ENCODE measurements at regions not wholly inside any gene's neighbourhood (a gene's known extent, or its start where the extent isn't known, plus 50 kb on each side); places are given as distances from the start of the nearest gene placed in this dataset.

DNA sequence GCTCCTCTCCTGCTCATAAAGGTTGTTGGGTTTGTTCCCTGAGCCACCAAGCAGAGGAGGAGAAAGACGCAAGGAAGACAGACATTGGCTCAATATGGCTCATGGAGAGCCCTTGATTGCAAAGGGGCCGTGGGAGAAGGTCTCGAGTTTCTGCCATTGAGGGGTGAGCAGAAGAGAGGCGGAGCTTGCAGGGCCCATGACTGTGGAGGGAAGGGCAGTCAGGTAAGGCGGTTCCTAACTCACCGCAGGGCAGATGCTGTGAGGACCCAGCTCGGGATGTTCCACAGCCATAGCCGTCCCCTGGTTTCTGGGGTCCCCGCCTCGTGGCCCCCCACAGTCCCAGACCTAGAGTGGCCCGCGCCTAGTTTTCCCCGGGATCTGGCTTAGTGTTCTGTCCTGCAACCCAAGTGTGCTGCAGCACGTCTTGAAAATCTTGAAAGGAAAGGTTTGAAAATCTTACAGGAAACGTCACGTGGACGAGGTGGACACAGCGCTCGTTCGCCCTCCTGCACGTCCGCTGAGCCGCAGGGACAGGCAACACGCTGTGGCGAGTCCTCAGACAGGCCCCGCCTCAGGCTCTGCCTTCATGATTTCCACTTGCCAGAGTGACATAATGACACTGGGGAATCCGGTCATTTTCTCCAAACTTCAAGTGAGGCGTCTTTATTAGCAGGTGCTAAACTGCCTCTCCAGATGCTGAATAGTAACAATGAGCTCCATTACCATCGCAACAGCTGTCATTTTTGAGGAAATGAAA is 105.5 kb upstream of the HDAC4 start:
- no peak for DNase-seq (ENCODE audit: low read depth in 2 of 2)

DNA sequence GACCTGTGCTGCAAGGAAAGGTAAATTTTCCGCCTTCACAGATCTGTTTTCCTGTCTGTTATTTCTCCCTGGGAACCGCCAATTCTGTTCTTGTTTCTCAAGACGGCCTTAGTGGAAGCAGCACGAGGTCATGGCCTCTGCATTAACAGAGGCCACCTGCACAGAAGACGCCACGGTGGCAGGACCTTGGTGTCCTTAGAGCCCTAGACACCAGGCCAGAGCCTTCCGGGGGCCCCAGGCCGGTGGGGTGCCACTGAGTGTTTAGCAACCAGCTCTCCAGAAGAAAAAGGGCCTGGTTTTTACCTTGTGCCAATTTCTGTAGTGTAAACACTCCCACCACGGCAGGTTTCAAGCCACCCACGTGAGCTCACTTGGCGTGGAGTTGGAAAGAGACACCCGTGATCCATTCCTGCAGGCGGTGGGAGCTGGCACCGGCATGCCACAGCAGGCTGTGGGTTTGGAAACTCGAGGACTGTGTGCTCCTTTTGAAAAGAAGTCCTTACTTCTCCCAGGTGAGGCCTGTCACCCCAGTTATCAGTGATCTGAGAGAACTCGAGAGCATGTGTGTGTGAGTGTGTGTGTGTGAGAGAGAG is 103.9 kb upstream of the HDAC4 start:
- DNase-seq (ENCODE audit: low read depth in 2 of 2) = no peak

DNA sequence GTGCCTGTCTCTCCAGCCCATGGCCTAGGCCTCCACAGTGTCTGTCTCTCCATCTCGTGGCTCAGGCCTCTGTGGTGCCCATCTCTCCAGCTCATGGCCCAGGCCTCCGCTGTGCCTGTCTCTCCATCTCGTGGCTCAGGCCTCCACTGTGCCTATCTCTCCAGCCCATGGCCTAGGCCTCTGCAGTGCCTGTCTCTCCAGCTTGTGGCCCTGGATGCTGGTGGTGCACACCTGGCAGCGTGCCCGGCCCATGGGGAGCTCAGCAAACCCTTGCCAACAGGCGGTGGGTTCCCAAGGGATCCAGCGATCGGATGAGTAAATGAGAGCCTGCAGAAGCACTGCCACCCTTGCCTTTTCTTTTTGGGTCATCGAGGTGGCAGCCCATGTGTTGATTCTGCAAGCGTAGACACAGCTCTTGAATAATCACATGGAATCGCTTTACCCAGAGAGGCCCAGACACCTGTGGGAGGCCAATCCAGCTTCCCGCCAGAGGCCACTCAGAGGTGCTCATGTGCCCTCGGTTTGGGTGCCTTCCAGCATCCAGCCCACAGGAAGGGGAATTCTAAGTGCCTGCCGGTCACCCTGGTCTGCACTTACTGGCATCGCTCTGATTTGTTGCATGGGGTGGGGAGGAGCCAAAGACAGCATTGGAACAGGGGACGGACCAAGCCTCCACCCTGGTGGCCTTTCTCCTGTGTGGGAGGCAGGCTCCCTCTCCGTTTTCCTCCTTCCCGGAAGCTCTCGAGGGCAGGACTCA is 101.8 kb upstream of the HDAC4 start:
- DNase-seq (ENCODE audit: low read depth in 2 of 2) = no peak

DNA sequence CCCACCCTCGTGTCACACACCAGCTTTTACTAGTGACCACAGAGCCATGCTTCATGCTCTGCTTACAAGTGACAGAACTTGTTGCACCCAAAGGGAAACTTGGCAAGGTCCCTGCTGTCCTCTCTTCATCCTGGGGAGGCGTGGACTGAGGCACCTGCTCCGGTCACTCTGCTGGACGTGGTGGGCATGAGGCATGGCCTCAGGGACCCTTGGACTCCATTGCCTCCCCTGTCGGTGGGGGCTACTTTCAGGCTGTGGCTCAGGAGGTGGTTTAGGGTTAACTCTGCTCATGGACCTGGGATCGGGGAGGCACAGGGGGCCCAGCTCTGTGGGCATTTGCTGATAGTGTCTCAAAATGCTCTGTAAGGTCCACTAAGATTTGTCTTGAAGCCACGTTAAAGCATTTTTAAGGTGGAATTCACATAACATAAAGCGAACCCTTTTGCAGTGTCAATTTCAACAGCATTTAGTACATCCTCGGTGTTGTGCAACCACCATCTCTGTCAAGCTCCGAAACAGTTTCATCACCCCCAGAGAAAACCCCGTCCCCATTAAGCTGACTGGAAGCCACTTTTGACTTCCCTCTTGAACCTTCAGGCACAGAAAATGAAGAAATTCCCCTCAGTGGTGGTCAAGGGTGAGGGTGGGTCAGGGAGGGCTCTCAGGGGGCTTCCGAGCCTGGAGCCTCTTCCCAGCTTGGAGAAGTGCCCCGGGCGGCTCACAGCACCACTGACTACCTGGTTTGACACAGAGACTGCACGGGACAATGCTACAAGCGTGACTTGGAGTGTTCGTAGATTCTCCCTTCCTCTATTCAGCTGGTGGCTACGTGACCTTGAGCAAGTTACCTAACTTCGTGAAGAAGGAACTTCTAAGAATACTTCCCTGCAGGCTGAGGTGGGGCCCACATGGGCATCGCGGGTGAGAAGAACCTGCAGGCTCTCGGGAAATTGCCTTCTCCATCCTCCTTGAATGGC is 100.0 kb upstream of the HDAC4 start:
- no peak for DNase-seq (ENCODE audit: low read depth in 2 of 2)

DNA sequence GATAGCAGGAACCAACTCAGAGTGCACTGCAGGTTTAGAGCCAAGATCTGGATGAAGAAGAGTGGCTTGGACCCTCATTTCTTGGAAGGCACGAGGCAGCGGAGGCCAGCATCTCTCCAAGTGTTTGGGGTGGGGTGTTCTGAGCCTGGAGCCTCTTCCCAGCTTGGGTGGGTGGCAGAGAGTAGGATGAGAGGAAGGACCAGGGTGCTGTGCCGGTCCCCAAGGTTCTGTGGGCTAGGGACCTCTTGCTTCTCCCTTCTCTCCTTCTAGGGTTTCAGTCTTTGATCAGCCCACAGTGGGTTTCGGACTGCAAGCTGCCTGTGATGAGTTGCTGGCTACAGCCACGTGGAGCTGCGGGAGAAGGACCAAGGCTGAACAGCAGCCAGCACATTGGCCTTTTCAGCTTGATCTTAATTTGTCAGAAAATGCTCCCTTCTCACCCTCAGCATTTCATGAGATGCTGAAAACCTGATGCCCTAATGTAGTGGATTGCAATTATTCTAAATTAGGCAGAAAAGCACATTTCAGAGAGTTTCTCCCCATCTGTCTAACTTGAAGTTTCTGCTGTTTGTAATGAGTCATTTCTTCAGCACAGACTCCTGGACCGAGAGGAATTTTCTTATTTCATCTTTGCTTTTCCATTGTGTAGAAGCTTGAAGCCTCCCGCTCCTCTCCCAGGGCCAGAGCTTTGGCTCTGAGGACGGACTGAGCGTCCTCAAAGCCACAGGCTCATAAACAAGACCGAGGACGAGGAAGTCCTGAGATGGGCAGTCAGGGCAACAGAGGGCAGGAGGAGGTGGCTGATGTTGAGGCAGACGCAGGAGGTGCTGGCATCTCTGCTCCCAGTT is 99.1 kb upstream of the HDAC4 start:
- no peak for DNase-seq (ENCODE audit: low read depth in 2 of 2)

DNA sequence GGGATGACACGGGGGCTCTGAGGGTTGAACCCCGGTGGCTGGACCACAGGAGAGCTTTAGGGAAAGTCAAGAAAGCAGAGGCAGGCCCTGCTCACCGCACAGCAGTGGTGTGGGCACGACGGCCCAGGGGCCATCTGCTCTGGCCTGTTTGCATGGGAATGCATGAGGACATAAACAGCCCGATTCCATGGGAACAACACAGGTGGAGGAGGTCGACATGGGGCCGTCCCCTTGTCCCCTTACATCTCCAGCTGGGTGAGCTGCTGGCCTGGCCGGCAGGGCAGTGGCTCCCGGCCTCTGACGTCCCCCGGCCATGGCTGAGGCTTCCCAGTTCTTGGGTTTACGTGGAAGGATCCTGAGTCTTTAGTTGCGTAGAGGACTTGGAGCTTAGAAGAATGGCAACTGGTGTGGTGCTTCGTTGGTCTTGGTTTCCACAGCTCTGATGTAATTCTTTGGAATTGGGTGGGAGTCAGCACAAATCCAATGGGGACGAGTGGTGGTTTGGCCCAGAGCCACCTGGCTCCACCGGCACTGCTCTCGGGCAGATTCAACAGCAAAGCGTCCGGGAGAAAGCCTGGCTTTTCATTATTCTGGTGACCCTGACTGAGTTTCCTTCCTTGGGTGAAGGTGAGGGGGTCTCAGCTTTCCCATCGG is 98.3 kb upstream of the HDAC4 start:
- DNase-seq (ENCODE audit: low read depth in 2 of 2) = peak in 1 of 2 donors; percentile 13

DNA sequence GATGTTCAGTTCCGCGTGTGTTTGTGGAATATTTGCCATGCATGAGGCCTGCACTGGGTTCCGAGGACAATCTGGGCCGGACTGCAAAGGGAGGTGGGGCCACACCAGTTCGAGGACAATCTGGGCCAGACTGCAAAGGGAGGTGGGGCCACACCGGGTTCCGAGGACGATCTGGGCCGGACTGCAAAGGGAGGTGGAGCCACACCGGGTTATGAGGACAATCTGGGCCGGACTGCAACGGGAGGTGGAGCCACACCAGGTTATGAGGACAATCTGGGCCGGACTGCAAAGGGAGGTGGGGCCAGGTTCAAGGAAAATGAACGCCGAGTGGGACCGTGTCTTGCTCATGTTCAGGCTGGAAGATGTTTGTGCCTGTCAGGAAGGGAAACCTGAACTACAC is 97.8 kb upstream of the HDAC4 start:
- no peak for DNase-seq (ENCODE audit: low read depth in 2 of 2)

DNA sequence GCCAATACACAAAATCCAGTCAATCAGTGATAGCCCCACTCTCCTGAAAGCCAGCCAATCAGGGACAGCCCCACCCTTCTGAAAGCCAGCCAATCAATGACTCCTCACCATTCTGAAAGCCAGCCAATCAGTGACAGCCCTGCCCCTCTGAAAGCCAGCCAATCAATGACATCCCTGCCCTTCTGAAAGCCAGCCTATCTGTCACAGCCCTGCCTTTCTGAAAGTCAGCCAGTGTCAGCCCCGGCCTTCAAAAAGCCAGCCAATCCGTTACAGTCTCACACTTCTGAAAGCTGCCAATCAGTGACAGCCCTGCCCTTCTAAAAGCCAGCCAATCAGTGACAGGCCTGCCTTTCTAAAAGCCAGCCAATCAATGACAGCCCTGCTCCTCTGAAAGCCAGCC is 95.9 kb upstream of the HDAC4 start:
- DNase-seq (ENCODE audit: low read depth in 2 of 2) = no peak

DNA sequence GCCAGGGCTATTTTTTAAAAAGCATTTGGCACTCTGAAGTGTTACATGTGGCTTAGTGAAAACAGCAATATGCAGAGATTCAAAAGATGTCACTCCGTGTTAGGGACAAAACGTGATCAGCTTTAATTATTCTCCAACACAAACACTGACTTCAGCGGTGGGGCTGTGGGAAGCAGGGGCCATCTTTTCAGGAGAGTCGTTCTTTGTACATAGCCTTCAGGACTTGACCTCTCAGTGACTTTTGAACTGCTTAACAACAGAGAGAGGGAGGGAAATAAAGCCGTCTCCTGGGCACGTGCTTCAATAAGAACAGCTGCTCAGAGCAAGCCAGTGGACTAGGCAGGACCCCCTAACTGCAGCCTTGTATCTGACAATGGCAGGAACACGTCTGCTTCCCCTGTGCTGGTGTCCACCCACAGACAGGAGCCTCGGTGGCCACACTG is 95.0 kb upstream of the HDAC4 start:
- DNase-seq (ENCODE audit: low read depth in 2 of 2) = no peak

DNA sequence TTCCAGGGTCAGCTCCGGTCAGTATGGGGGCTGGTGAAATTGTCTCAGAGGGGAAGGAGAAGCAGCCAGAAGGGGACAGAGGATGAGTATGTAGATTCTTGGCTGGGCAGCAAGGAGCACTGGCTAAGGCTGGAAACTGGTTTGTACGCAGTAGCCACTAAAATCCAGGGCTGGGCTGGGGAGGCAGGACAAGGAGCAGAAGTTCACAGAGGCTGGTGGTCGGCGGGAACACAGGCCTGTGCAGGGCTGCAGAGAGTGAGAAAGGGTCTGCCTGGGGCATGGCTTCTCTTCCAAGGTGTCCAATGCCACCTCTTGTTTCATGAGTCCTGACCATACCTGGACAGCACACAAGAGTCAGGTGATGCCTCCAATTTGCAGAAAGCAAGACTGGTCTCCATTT is 94.4 kb upstream of the HDAC4 start:
- DNase-seq (ENCODE audit: low read depth in 2 of 2) = no peak

DNA sequence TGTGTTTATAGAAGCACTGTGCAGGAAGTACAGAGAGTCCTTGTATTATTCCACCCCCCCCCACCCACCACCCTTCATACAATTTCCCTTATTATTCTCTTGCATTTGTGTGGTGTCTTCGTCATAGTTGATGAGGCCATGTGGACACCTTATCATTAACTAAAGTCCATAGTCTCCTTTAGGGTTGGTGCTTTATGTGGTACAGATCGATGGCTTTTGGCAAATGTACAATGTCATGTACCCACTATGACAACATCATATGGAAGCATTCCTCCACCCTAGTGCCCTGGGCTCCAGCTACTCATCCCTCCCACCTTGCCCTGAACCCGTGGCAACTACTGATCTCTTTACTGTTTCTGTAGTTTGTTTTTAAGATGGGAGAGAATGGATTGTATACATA is 93.8 kb upstream of the HDAC4 start:
- no peak for DNase-seq (ENCODE audit: low read depth in 2 of 2)

DNA sequence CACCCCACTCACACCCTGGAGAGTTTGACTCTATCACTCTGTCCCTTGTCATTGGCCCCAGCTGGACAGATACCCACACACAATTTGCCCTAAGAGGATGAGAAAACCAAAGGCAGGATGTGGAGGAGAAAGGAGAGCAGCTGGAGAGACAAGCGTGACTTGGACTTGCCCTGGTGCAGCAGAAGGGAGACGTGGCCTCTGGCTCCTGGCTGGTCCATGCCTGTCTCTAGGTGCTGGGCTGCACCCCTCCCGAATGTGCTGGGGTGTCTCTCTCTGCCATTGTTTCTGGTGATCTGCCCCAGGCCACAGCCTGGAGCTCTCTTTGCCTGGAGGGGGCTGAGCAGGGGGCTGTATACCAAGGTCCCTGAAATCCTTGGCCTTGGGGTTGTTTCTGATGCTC is 88.7 kb upstream of the HDAC4 start:
- no peak for DNase-seq (ENCODE audit: low read depth in 2 of 2)

DNA sequence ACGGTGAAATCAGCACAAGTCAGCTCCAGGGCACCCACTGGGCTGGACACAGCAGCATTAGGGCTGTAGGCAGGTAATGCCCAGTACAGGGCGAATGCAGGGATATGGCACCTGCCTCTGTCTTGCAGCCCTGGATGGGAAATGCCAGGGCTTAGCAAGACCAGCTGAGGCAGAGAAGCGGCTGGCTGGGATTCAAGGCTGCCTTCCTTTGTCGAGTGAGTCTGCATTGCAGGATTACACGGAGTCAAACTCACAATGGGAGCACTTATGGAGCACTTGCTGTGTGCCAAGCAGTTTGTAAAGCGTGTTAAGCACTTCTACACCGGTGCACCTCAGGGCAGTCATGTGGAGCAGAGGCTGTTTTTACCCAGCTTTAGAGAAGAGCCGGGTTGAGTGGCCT is 87.3 kb upstream of the HDAC4 start:
- DNase-seq (ENCODE audit: low read depth in 2 of 2) = no peak

DNA sequence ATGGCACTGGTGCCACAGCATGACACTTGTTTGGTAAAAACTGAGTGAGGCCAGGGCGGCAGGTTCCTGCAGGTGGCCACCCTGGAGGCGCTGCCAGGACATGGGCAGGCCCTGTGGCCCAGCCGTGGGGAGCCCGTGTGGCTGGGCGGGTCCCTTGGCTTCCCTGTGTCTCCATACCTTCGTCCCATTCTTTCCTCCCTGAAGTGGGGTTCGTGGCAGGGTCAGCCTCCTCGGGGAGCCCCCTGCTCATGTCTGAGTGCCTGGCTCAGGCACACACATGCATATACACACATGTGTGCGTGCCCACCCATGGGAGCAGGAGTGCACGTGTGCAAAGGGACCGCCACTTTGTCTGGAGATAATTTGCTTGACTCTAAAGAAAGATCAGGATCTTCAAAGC is 86.5 kb upstream of the HDAC4 start:
- no peak for DNase-seq (ENCODE audit: low read depth in 2 of 2)

DNA sequence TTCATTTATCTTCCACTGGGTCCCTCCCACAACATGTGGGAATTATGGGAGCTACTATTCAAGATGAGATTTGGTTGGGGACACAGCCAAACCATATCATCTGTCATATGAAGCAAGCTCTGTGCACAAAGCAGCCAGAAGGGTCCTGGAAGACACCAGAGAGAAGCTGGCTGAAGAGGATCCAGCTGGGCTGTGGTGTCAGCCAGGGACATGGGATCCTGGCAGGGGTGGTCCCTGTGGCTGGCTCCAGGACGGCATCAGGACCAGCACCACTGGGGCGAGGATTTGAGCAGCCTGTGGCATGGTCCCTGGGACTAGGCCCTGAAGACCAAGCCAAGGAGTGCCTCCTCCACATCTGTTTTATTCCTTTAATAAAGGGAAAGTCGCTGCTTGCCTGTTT is 84.8 kb upstream of the HDAC4 start:
- DNase-seq (ENCODE audit: low read depth in 2 of 2) = no peak

DNA sequence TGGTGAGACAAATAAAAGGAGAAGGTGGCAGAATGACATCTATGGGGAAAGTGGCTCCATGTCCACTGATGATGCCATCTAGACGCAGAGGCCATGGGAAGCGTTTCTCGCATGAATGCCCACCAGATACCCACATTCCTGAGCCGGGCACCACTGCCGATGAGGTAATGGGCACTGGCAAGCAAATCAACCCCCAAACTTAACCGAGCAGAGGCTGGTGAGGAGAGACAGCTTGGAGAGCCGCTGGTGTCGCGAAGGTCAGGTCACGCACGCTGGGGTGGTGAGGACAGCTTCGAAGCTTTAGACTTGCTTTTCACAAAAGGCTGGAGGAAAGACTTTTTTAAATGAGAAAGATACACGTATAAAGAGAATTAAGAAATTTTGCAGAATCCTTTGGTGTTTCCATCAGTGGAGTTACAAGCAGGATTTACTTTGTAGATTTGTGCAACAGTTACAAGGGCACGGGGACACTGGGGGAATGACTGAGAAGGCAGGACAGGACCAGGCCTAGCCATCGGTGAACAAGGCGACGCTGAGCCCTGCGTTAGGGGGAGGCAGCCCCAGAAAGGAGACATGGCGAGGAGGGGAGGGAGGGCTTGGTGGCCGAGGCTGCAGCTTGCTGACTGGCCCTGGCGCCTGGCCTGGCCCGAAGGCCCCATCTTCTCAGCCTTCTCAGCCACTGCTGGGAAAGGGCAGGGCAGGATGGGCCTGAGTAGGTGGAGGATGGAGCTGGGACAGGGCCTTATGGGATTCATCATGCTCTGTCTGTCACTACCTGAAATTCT is 83.9 kb upstream of the HDAC4 start:
- no peak for DNase-seq (ENCODE audit: low read depth in 2 of 2)

DNA sequence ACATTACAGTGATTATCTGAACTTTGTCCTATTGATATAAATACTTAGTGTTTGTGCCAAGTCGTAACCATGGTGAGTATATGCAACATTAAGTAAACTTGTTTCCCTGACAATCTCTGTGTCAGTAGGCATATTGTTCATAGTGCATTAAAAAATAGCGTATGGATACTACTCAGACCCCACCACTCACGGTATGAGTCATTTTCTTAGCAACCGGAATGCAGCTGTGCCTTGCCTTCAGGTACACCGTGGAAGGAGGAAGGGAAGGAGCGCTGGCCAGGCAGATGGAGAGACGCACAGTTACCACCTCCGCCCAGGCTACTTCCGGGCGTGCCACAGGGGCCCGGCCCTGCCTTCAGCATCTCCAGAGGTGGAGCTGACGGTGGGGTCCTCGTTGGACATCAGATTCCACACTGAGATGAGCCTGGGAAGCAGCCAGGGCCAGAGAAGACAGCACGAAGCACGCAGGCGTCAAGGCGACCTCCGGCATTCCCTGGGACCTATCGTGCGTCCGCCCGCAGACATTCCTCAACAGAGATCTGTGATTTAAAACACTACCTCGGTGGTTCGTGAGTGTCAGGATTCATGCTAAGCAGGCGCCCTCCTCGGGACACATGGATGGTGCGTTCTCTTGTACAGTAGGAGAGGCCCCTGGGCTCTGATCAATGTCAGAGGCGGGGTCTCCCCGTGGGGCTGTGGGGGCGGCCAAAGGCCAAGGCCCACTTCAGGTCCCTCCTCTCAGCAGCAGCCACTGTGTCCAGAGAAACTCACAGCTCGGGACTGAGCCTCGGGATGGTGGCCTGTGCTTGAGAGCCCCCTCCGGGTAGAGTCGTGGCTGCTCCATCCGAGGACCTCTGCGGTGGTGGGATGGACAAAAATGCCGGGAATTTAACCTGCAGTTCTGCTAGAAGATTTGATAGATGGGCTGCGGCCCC is 82.2 kb upstream of the HDAC4 start:
- no peak for DNase-seq (ENCODE audit: low read depth in 2 of 2)

DNA sequence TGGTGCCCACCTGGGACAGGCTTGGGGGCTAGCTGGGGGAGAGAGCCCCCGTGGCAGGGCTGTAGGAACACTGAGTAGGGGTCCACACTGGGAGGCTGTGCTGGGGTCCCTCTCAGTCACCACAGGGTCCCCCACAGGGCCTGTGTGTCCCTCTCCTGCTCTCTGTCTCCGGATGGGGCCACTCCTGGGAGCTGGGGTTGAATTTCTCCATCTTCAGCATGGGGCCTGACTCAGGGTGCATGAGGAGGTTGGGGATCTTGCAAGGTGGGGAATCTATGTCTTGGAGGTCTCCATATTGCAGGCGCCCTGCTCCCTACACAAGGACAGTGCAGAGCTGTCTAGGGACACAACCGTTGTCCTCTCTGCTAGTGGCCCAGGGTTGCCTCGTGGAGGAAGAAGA is 78.7 kb upstream of the HDAC4 start:
- DNase-seq (ENCODE audit: low read depth in 2 of 2) = no peak
